ENCODE measurements at regions not wholly inside any gene's neighbourhood (a gene's known extent, or its start where the extent isn't known, plus 50 kb on each side); places are given as distances from the start of the nearest gene placed in this dataset.

DNA sequence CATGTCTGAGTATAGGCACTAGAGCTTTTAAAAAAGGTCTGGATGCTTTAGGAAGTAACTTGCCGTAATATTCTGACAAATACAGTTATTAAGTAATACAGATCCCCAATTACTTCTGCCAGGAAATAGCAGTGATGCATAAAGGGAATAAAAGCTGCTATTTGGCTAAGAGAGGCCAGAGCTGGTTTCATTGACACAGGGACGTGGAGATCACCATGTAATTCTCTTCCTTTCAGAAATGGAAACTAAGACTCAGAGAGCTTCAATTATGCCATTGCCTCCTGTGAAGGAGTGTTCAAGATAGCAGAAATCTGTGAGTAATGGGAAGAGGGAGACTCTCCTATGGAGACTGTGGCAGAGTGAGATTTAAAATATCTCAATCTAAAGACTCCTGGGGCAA, 238.1 kb downstream of the SLITRK2 start:
- no peak for TF ChIP-seq HDAC6 (IDR thresholded peaks at IDR 0.05; ENCODE audit: low read depth, low read length)
- TF ChIP-seq, protein P1, sequence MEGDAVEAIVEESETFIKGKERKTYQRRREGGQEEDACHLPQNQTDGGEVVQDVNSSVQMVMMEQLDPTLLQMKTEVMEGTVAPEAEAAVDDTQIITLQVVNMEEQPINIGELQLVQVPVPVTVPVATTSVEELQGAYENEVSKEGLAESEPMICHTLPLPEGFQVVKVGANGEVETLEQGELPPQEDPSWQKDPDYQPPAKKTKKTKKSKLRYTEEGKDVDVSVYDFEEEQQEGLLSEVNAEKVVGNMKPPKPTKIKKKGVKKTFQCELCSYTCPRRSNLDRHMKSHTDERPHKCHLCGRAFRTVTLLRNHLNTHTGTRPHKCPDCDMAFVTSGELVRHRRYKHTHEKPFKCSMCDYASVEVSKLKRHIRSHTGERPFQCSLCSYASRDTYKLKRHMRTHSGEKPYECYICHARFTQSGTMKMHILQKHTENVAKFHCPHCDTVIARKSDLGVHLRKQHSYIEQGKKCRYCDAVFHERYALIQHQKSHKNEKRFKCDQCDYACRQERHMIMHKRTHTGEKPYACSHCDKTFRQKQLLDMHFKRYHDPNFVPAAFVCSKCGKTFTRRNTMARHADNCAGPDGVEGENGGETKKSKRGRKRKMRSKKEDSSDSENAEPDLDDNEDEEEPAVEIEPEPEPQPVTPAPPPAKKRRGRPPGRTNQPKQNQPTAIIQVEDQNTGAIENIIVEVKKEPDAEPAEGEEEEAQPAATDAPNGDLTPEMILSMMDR (IDR thresholded peaks at IDR 0.05; ENCODE audit: control extremely low read depth in 1 of 3, insufficient read depth in 1 of 3, low read depth in 1 of 3, low read length in 3 of 3): no peak
- TF ChIP-seq, protein P2, sequence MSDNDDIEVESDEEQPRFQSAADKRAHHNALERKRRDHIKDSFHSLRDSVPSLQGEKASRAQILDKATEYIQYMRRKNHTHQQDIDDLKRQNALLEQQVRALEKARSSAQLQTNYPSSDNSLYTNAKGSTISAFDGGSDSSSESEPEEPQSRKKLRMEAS (IDR thresholded peaks at IDR 0.05): no peak
- TF ChIP-seq RFX5 (IDR thresholded peaks at IDR 0.05; ENCODE audit: borderline replicate concordance, low read depth, low read length): no peak
- TF ChIP-seq ZNF274 (IDR thresholded peaks at IDR 0.05; ENCODE audit: borderline replicate concordance, extremely low read depth, low read length): no peak
- no peak for TF ChIP-seq POLR2A (IDR thresholded peaks at IDR 0.05; ENCODE audit: control extremely low read depth in 1 of 2, low read depth in 2 of 2, low read length in 2 of 2)
- TF ChIP-seq SUZ12 (IDR thresholded peaks at IDR 0.05; ENCODE audit: low read length): no peak
- TF ChIP-seq, protein P3, sequence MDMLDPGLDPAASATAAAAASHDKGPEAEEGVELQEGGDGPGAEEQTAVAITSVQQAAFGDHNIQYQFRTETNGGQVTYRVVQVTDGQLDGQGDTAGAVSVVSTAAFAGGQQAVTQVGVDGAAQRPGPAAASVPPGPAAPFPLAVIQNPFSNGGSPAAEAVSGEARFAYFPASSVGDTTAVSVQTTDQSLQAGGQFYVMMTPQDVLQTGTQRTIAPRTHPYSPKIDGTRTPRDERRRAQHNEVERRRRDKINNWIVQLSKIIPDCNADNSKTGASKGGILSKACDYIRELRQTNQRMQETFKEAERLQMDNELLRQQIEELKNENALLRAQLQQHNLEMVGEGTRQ (IDR thresholded peaks at IDR 0.05; ENCODE audit: low read length): no peak
- TF ChIP-seq, protein P4, sequence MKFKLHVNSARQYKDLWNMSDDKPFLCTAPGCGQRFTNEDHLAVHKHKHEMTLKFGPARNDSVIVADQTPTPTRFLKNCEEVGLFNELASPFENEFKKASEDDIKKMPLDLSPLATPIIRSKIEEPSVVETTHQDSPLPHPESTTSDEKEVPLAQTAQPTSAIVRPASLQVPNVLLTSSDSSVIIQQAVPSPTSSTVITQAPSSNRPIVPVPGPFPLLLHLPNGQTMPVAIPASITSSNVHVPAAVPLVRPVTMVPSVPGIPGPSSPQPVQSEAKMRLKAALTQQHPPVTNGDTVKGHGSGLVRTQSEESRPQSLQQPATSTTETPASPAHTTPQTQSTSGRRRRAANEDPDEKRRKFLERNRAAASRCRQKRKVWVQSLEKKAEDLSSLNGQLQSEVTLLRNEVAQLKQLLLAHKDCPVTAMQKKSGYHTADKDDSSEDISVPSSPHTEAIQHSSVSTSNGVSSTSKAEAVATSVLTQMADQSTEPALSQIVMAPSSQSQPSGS (IDR thresholded peaks at IDR 0.05; ENCODE audit: low read length): no peak
- TF ChIP-seq RAD21 (IDR thresholded peaks at IDR 0.05 in 1 of 2, conservative IDR thresholded peaks at IDR 0.05 in 1 of 2; ENCODE audit: low read depth in 2 of 2, low read length in 2 of 2): no peak
- no peak for TF ChIP-seq BRCA1 (IDR thresholded peaks at IDR 0.05; ENCODE audit: low read depth, low read length)
- no peak for TF ChIP-seq SP1 (IDR thresholded peaks at IDR 0.05; ENCODE audit: low read depth, low read length)
- no peak for TF ChIP-seq CEBPB (IDR thresholded peaks at IDR 0.05; ENCODE audit: low read depth, low read length)
